NCI-H2107 treated with DMSO at 0.1 percent for 48 hours (cell line): ENCODE measurements at regions not wholly inside any gene's neighbourhood (a gene's known extent, or its start where the extent isn't known, plus 50 kb on each side); places are given as distances from the start of the nearest gene placed in this dataset.
A peak's percentile ranks its signal among the peaks of the same experiment; 100 is the strongest.

Experiments used
- DNase-seq: peaks from one replicate; lab custom pipeline; 2025; ENCODE audit not compliant: unreplicated experiment; lab: John Stamatoyannopoulos, UW

- no peak for DNase-seq
Measured at GRCh38 chr11:33476945-33477606, 219.9 kb downstream of the HIPK3 start.

GRCh38 chr11:33475993-33476392 is 218.8 kb downstream of the HIPK3 start:
- peak; percentile 16 for DNase-seq

GRCh38 chr11:33474866-33475265 is 217.7 kb downstream of the HIPK3 start:
- DNase-seq, result no peak

- no peak for DNase-seq
Measured at GRCh38 chr11:33471541-33471940, 214.4 kb downstream of the HIPK3 start.

- no peak for DNase-seq
Measured at GRCh38 chr11:33467966-33468365, 210.8 kb downstream of the HIPK3 start.

- DNase-seq, result no peak
Measured at GRCh38 chr11:33463059-33463458, 205.9 kb downstream of the HIPK3 start.

- DNase-seq, result no peak
Measured at GRCh38 chr11:33461369-33462125, 204.4 kb downstream of the HIPK3 start.

GRCh38 chr11:33457948-33458347 is 200.8 kb downstream of the HIPK3 start:
- no peak for DNase-seq

- no peak for DNase-seq
Measured at GRCh38 chr11:33455867-33456463, 198.8 kb downstream of the HIPK3 start.

- no peak for DNase-seq
Measured at GRCh38 chr11:33454264-33454663, 197.1 kb downstream of the HIPK3 start.

GRCh38 chr11:33452836-33453624 is 195.8 kb downstream of the HIPK3 start:
- no peak for DNase-seq

- no peak for DNase-seq
Measured at GRCh38 chr11:33451364-33451763, 194.2 kb downstream of the HIPK3 start.

GRCh38 chr11:33449798-33450197 is 192.6 kb downstream of the HIPK3 start:
- no peak for DNase-seq

GRCh38 chr11:33448461-33449130 is 191.4 kb downstream of the HIPK3 start:
- no peak for DNase-seq

- no peak for DNase-seq
Measured at GRCh38 chr11:33445761-33446161, 188.6 kb downstream of the HIPK3 start.

- DNase-seq, result no peak
Measured at GRCh38 chr11:33444835-33445594, 187.8 kb downstream of the HIPK3 start.

- DNase-seq, result no peak
Measured at GRCh38 chr11:33443684-33444083, 186.5 kb downstream of the HIPK3 start.

GRCh38 chr11:33438301-33438700 is 181.1 kb downstream of the HIPK3 start:
- DNase-seq, result no peak

GRCh38 chr11:33437529-33437928 is 180.3 kb downstream of the HIPK3 start:
- no peak for DNase-seq

GRCh38 chr11:33435216-33435615 is 178.0 kb downstream of the HIPK3 start:
- no peak for DNase-seq
